ENCODE measurements at regions not wholly inside any gene's neighbourhood (a gene's known extent, or its start where the extent isn't known, plus 50 kb on each side); places are given as distances from the start of the nearest gene placed in this dataset.

GRCh38 chr11:39145346-39145745 lies 2314.1 kb downstream of the LRRC4C start:
- no peak for ATAC-seq
- Histone ChIP-seq H3K9me3 (ENCODE audit: control insufficient read depth, insufficient read depth, low read depth, low read length) (no peaks in the 10 kb centered on the region), H3K4me1 (ENCODE audit: control insufficient read depth, insufficient read depth, low read length) (no peaks in the 10 kb centered on the region), H3K27me3 (ENCODE audit: control insufficient read depth, insufficient read depth, low read length) (no peaks in the 10 kb centered on the region), H3K27ac (ENCODE audit: low read length) (no peak overlapping the region), H3K4me3 (ENCODE audit: low read depth in 2 of 2, low read length in 2 of 2) (no peak overlapping the region), H3K36me3 (ENCODE audit: control insufficient read depth, insufficient read depth, low read length) (no peaks in the 10 kb centered on the region)
- BruUV-seq (replicated peaks) = no TSS peak
- TF ChIP-seq, protein P1, sequence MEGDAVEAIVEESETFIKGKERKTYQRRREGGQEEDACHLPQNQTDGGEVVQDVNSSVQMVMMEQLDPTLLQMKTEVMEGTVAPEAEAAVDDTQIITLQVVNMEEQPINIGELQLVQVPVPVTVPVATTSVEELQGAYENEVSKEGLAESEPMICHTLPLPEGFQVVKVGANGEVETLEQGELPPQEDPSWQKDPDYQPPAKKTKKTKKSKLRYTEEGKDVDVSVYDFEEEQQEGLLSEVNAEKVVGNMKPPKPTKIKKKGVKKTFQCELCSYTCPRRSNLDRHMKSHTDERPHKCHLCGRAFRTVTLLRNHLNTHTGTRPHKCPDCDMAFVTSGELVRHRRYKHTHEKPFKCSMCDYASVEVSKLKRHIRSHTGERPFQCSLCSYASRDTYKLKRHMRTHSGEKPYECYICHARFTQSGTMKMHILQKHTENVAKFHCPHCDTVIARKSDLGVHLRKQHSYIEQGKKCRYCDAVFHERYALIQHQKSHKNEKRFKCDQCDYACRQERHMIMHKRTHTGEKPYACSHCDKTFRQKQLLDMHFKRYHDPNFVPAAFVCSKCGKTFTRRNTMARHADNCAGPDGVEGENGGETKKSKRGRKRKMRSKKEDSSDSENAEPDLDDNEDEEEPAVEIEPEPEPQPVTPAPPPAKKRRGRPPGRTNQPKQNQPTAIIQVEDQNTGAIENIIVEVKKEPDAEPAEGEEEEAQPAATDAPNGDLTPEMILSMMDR (IDR thresholded peaks at IDR 0.05) = no peak
- no peak for TF ChIP-seq TCF7L2 (IDR thresholded peaks at IDR 0.05; ENCODE audit: low read depth, low read length)
- TF ChIP-seq SIN3A (IDR thresholded peaks at IDR 0.05; ENCODE audit: borderline replicate concordance, insufficient read depth, low read depth, low read length) = no peak
- TF ChIP-seq, protein P2, sequence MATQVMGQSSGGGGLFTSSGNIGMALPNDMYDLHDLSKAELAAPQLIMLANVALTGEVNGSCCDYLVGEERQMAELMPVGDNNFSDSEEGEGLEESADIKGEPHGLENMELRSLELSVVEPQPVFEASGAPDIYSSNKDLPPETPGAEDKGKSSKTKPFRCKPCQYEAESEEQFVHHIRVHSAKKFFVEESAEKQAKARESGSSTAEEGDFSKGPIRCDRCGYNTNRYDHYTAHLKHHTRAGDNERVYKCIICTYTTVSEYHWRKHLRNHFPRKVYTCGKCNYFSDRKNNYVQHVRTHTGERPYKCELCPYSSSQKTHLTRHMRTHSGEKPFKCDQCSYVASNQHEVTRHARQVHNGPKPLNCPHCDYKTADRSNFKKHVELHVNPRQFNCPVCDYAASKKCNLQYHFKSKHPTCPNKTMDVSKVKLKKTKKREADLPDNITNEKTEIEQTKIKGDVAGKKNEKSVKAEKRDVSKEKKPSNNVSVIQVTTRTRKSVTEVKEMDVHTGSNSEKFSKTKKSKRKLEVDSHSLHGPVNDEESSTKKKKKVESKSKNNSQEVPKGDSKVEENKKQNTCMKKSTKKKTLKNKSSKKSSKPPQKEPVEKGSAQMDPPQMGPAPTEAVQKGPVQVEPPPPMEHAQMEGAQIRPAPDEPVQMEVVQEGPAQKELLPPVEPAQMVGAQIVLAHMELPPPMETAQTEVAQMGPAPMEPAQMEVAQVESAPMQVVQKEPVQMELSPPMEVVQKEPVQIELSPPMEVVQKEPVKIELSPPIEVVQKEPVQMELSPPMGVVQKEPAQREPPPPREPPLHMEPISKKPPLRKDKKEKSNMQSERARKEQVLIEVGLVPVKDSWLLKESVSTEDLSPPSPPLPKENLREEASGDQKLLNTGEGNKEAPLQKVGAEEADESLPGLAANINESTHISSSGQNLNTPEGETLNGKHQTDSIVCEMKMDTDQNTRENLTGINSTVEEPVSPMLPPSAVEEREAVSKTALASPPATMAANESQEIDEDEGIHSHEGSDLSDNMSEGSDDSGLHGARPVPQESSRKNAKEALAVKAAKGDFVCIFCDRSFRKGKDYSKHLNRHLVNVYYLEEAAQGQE (IDR thresholded peaks at IDR 0.05; ENCODE audit: insufficient read depth in 1 of 2, low read depth in 2 of 2, low read length in 1 of 2) = no peak
- no peak for TF ChIP-seq POLR2AphosphoS5 (IDR thresholded peaks at IDR 0.05; ENCODE audit: low read depth, low read length)
- POLR2A ChIA-PET = no interaction called here
- CTCF ChIA-PET = no interaction called here
- intact Hi-C loops (cut with micrococcal nuclease; ENCODE audit: unreplicated experiment) = no loop called here
- in situ Hi-C loops (cut with HindIII; ENCODE audit: low pct_unique_long_range_greater_than_20kb, low sequenced_read_pairs) = no loop called here
- DNase-seq (ENCODE audit: low read depth, low spot score) = no peak

DNA sequence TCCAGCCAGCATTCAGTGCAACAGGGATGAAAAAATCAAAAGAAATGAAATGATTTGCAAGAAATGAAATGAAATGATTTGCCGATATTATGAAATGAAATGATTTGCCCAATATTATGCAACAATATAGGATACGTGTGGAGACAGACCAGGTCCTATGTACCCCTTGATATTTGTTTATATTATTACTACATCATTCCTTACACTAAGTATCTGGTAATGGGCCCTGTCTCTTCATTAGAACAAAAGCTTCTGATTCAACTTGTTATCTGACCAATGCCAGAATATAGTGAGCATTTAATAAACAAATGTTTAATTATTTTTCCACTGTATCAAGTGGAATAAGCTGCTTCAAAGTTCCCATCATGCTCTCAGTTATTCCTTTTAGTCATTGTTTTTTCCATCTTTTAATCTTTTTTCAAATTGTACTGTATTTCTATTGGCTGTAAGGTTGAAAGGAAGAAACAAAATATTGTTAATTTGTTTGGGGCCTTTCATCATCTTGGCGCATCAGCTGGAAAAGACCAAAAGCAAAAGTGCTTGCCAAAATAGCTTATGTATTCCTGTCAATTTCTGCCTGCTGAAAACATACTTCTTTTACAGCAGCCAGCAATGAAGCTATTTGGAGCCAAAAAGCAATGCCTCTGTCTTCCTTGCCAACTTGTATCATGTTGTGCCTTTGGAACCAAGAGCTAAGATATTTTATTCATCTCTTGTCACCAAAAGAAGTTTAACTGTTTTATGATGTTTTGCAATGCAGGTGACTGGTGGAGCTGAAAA lies 2314.9 kb downstream of the LRRC4C start:
- no peaks in the 10 kb centered on the region for H3K4me1 ChIP-seq (ENCODE audit: control insufficient read depth, insufficient read depth, low read length)
- ChIA-PET CTCF (no interaction called here), POLR2A (no interaction called here)
- in situ Hi-C loops (cut with HindIII; ENCODE audit: low pct_unique_long_range_greater_than_20kb, low sequenced_read_pairs) = no loop called here
- DNase-seq (ENCODE audit: low read depth, low spot score) = no peak
- H3K27me3 ChIP-seq (ENCODE audit: control insufficient read depth, insufficient read depth, low read length) = no peaks in the 10 kb centered on the region
- no peaks in the 10 kb centered on the region for H3K36me3 ChIP-seq (ENCODE audit: control insufficient read depth, insufficient read depth, low read length)
- TF ChIP-seq, protein P1 (IDR thresholded peaks at IDR 0.05) = no peak
- TF ChIP-seq, protein P2 (IDR thresholded peaks at IDR 0.05; ENCODE audit: insufficient read depth in 1 of 2, low read depth in 2 of 2, low read length in 1 of 2) = no peak
- TF ChIP-seq POLR2AphosphoS5 (IDR thresholded peaks at IDR 0.05; ENCODE audit: low read depth, low read length) = no peak
- no peak overlapping the region for H3K4me3 ChIP-seq (ENCODE audit: low read depth in 2 of 2, low read length in 2 of 2)
- no peaks in the 10 kb centered on the region for H3K9me3 ChIP-seq (ENCODE audit: control insufficient read depth, insufficient read depth, low read depth, low read length)
- ATAC-seq = no peak
- no peak overlapping the region for H3K27ac ChIP-seq (ENCODE audit: low read length)
- intact Hi-C loops (cut with micrococcal nuclease; ENCODE audit: unreplicated experiment) = no loop called here
- BruUV-seq (replicated peaks) = no TSS peak

Measured in Panc1 (cell line).